PC-3 (cell line): ENCODE measurements at regions not wholly inside any gene's neighbourhood (a gene's known extent, or its start where the extent isn't known, plus 50 kb on each side); places are given as distances from the start of the nearest gene placed in this dataset.

Source experiments
- CTCF ChIP-seq: fragments of 300-600 bp; sonication (generic); conservative IDR thresholded peaks from 2 replicates; pipeline ENCODE4 v1.5.1; 2017; ENCODE audit warnings: antibody characterized with exemption, low read depth, mild to moderate bottlenecking, low read length
- EZH2 ChIP-seq: fragments of 300-600 bp; sonication (generic); IDR thresholded peaks from one replicate; pipeline ENCODE4 v1.6.1; 2017; ENCODE audit warnings: antibody characterized with exemption, mild to moderate bottlenecking, low read length; ENCODE audit not compliant: unreplicated experiment
- EZH2phosphoT487 ChIP-seq: fragments of 300-600 bp; sonication (generic); IDR thresholded peaks from 2 replicates; pipeline ENCODE4 v1.6.1; 2018; ENCODE audit warnings: mild to moderate bottlenecking, antibody characterized with exemption, low read length, borderline replicate concordance

DNA sequence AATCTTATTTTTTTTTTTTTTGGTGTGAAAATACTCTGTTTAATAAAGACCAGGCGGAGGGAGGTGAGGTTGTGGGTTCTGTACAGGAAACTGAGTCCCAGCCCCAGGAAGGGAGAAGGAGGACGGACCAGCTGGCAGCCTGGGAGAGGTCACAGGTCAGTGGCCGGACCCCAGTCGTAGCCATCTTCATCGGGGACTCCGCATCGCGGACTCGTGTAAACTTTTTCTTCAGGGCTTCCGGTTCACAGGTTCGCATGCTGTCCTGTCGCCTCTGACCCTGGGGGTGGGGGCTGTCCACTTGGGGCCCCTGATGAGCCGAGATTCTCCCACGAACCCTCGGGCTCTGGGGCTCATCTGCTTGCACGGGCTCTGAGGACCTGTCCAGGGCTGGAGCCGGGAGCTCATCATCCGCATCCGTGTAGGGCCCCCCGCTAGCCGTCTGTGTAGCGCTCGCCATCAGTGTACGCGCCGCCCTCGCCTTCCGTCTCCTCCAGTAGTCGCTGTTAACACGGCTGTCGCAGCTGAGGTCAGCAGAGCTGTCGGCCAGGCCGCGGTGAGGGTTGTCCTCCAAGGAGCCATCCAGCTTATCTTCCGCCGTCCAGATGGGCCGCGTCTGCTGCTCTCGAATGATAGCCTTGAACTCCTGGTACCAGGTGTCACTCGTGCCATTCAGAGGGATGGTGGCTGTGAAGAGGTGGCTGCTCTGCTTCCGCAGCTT, 975.7 kb upstream of the PRMT6 start:
- no peak for TF ChIP-seq CTCF
- no peak for TF ChIP-seq EZH2phosphoT487
- TF ChIP-seq EZH2, result no peak
